Mesothelial cell of epicardium (in vitro differentiated cells): ENCODE measurements at regions not wholly inside any gene's neighbourhood (a gene's known extent, or its start where the extent isn't known, plus 50 kb on each side); places are given as distances from the start of the nearest gene placed in this dataset.

Source experiments
- DNase-seq, 2 experiments: peaks; one replicate each; pipeline ENCODE4 v3.0.0; 2021; ENCODE audit warnings: low spot score in 2 of 2; ENCODE audit not compliant: unreplicated experiment in 2 of 2
- H3K27ac Mint-ChIP-seq: 2 replicates; pipeline ENCODE4 v1.8.0; 2021; ENCODE audit warnings: mixed read lengths
- H3K27me3 Mint-ChIP-seq: 2 replicates; pipeline ENCODE4 v1.8.0; 2021; ENCODE audit warnings: low read depth, mixed read lengths
- H3K36me3 Mint-ChIP-seq: 2 replicates; pipeline ENCODE4 v1.8.0; 2021; ENCODE audit warnings: mixed read lengths
- H3K4me1 Mint-ChIP-seq: 2 replicates; pipeline ENCODE4 v1.8.0; 2021; ENCODE audit warnings: mixed read lengths
- H3K4me3 Mint-ChIP-seq: 2 replicates; pipeline ENCODE4 v1.8.0; 2021; ENCODE audit warnings: mild to moderate bottlenecking, moderate library complexity, mixed read lengths
- H3K9me3 Mint-ChIP-seq: 2 replicates; pipeline ENCODE4 v1.8.0; 2021; ENCODE audit warnings: mixed read lengths
- CTCF ChIP-seq: fragments of 200-600 bp; sonication (generic); IDR thresholded peaks from one replicate; pipeline ENCODE4 v1.5.0; 2021; ENCODE audit warnings: antibody characterized with exemption; ENCODE audit not compliant: unreplicated experiment

- no peaks in the 10 kb centered on the region for H3K36me3 Mint-ChIP-seq
- H3K4me1 Mint-ChIP-seq = no peaks in the 10 kb centered on the region
- no peaks in the 10 kb centered on the region for H3K27me3 Mint-ChIP-seq
- no peaks in the 10 kb centered on the region for H3K9me3 Mint-ChIP-seq
- H3K4me3 Mint-ChIP-seq = no peak overlapping the region
- no peak overlapping the region for H3K27ac Mint-ChIP-seq
- TF ChIP-seq CTCF = no peak
- DNase-seq = no peak
Measured at GRCh38 chr3:177959188-177959587, 577.0 kb upstream of the KCNMB2 start.

DNA sequence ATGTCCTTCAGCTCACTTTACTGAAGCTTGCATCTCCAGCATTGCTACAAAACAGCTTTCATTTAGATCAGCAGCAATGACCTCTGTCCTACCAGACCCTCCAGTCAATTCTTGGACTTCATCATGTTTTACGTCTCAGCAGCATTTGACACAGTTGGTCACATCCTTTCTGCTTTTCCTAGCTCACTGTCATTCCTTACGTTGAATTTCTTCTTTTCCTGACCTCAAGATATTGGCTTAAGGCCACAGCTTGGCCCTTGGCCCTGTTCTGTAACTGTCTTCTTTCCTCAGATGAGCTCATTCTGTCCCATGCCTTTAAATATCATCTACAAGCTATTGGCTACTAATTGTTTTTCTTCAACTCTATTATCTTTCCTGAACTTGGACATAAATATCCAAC lies 576.2 kb upstream of the KCNMB2 start:
- H3K27ac Mint-ChIP-seq = no peak overlapping the region

DNA sequence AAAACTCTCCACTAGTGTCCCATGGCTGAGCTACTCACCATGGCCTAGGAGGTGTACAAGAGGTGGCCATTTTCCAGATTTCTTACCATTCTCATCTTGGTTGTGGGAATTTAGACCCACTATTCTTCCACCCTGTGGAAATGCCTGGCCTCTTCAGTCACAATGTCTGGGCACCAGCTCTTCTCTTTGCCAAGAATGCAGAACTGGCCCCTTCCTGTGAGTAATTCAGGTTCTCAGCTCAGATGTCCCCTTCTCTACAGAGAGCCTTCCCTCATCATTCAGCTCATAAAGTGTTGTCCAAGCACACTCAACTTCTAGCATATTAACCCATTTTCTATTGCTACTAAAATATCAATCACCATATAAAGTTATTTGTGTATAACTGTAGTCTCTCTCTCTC lies 575.5 kb upstream of the KCNMB2 start:
- no peaks in the 10 kb centered on the region for H3K36me3 Mint-ChIP-seq
- H3K9me3 Mint-ChIP-seq = no peaks in the 10 kb centered on the region
- H3K27ac Mint-ChIP-seq = no peak overlapping the region
- DNase-seq = no peak
- no peaks in the 10 kb centered on the region for H3K4me1 Mint-ChIP-seq
- no peak overlapping the region for H3K4me3 Mint-ChIP-seq
- no peak for TF ChIP-seq CTCF
- no peaks in the 10 kb centered on the region for H3K27me3 Mint-ChIP-seq

More for the DNA sequence above, 576.2 kb upstream of the KCNMB2 start:
- Mint-ChIP-seq H3K36me3 (no peaks in the 10 kb centered on the region), H3K4me3 (no peak overlapping the region), H3K9me3 (no peaks in the 10 kb centered on the region), H3K4me1 (no peaks in the 10 kb centered on the region), H3K27me3 (no peaks in the 10 kb centered on the region)
- no peak for TF ChIP-seq CTCF
- DNase-seq = no peak

- no peak overlapping the region for H3K4me3 Mint-ChIP-seq
Measured at GRCh38 chr3:177961784-177962183, 574.5 kb upstream of the KCNMB2 start.

GRCh38 chr3:177966493-177966892 lies 569.7 kb upstream of the KCNMB2 start:
- H3K27me3 Mint-ChIP-seq = no peaks in the 10 kb centered on the region
- H3K27ac Mint-ChIP-seq = no peak overlapping the region
- H3K9me3 Mint-ChIP-seq = peaks cover 4% of the 10 kb centered on the region
- DNase-seq = no peak
- H3K4me3 Mint-ChIP-seq = no peak overlapping the region
- peaks cover 6% of the 10 kb centered on the region for H3K4me1 Mint-ChIP-seq
- H3K36me3 Mint-ChIP-seq = no peaks in the 10 kb centered on the region
- no peak for TF ChIP-seq CTCF

More at GRCh38 chr3:177961784-177962183, 574.5 kb upstream of the KCNMB2 start:
- no peak for DNase-seq
- no peaks in the 10 kb centered on the region for H3K36me3 Mint-ChIP-seq
- H3K27ac Mint-ChIP-seq = no peak overlapping the region
- H3K27me3 Mint-ChIP-seq = no peaks in the 10 kb centered on the region
- TF ChIP-seq CTCF = no peak
- H3K9me3 Mint-ChIP-seq = no peaks in the 10 kb centered on the region
- no peaks in the 10 kb centered on the region for H3K4me1 Mint-ChIP-seq

GRCh38 chr3:177968891-177969290 lies 567.3 kb upstream of the KCNMB2 start:
- DNase-seq = no peak
- Mint-ChIP-seq H3K36me3 (no peaks in the 10 kb centered on the region), H3K27me3 (no peaks in the 10 kb centered on the region), H3K27ac (no peak overlapping the region), H3K4me1 (peaks cover 6% of the 10 kb centered on the region), H3K9me3 (peaks cover 4% of the 10 kb centered on the region), H3K4me3 (no peak overlapping the region)
- no peak for TF ChIP-seq CTCF
